ENCODE measurements at regions not wholly inside any gene's neighbourhood (a gene's known extent, or its start where the extent isn't known, plus 50 kb on each side); places are given as distances from the start of the nearest gene placed in this dataset.

GRCh38 chr10:36358736-36359135, 716.6 kb upstream of the FZD8 start:
- ATAC-seq (ENCODE audit: low read depth) (no peak), DNase-seq (no peak)
- no peaks in the 10 kb centered on the region for H3K4me1 Mint-ChIP-seq
- TF ChIP-seq EZH2 (IDR thresholded peaks at IDR 0.05; ENCODE audit: borderline replicate concordance, insufficient read depth, low read depth, low read length, poor library complexity, severe bottlenecking) = no peak
- TF ChIP-seq CTCF (IDR thresholded peaks at IDR 0.05) = no peak
- no peak overlapping the region for H3K27ac Mint-ChIP-seq
- no peaks in the 10 kb centered on the region for H4K20me1 ChIP-seq (ENCODE audit: control insufficient read depth, insufficient read depth, low read length, poor library complexity, severe bottlenecking)
- ChIA-PET POLR2A (no interaction called here), CTCF (no interaction called here)
- 83% methylated on average over 1 of the region's 3 CpGs for WGBS (ENCODE audit: insufficient coverage)
- no peaks in the 10 kb centered on the region for H3K27me3 ChIP-seq (replicated peaks in 1 of 4; ENCODE audit: control extremely low read depth in 1 of 4, control insufficient read depth in 3 of 4, insufficient read depth in 4 of 4, low read length in 3 of 4)
- no peak overlapping the region for H3K4me3 Mint-ChIP-seq
- H3K9me3 Mint-ChIP-seq (ENCODE audit: insufficient read depth) = no peaks in the 10 kb centered on the region
- no peaks in the 10 kb centered on the region for H3K4me1 ChIP-seq (ENCODE audit: control insufficient read depth in 2 of 2, insufficient read depth in 2 of 2, low read length in 2 of 2)
- H3K4me3 ChIP-seq (ENCODE audit: control extremely low read depth in 1 of 5, extremely low read depth in 1 of 5, insufficient read depth in 1 of 5, low read depth in 2 of 5, low read length in 4 of 5) = no peak overlapping the region
- no peak overlapping the region for H3K27ac ChIP-seq (ENCODE audit: low read length in 2 of 2)
- no peaks in the 10 kb centered on the region for H3K27me3 Mint-ChIP-seq
- no peak overlapping the region for H3K9ac ChIP-seq (ENCODE audit: low read length)
- no peaks in the 10 kb centered on the region for H3K9me3 ChIP-seq (ENCODE audit: control extremely low read depth in 1 of 3, control insufficient read depth in 2 of 3, insufficient read depth in 1 of 3, low read length in 2 of 3)
- no peak overlapping the region for H2AFZ ChIP-seq (ENCODE audit: insufficient read depth, low read depth, low read length, poor library complexity, severe bottlenecking)
- H3K36me3 ChIP-seq (replicated peaks in 1 of 2; ENCODE audit: control extremely low read depth in 1 of 2, control insufficient read depth in 1 of 2, extremely low read depth in 1 of 2, insufficient read depth in 2 of 2, low read length in 1 of 2) = no peaks in the 10 kb centered on the region
- no peak overlapping the region for H3K4me2 ChIP-seq (replicated peaks; ENCODE audit: low read depth, low read length, poor library complexity, severe bottlenecking)
- no peaks in the 10 kb centered on the region for H3K79me2 ChIP-seq (ENCODE audit: control insufficient read depth, insufficient read depth, low read length)
- intact Hi-C loops (cut with micrococcal nuclease) = no loop called here

- CTCF ChIA-PET = no interaction called here
- WGBS (ENCODE audit: insufficient coverage) = no CpG with 5 or more reads among the region's 2 CpGs
- H3K79me2 ChIP-seq (ENCODE audit: control insufficient read depth, insufficient read depth, low read length) = no peaks in the 10 kb centered on the region
These were observed 712.5 kb upstream of the FZD8 start for GRCh38 chr10:36354633-36355032.

More at GRCh38 chr10:36354633-36355032, 712.5 kb upstream of the FZD8 start:
- DNase-seq (no peak), ATAC-seq (ENCODE audit: low read depth) (no peak)
- H3K4me2 ChIP-seq (replicated peaks; ENCODE audit: low read depth, low read length, poor library complexity, severe bottlenecking) = no peak overlapping the region
- H3K9me3 ChIP-seq (ENCODE audit: control extremely low read depth in 1 of 3, control insufficient read depth in 2 of 3, insufficient read depth in 1 of 3, low read length in 2 of 3) = peaks cover 0 to 3% (median 0%) of the 10 kb centered on the region in 3 donors
- H3K9me3 Mint-ChIP-seq (ENCODE audit: insufficient read depth) = no peaks in the 10 kb centered on the region
- no peak overlapping the region for H3K27ac Mint-ChIP-seq
- no peak overlapping the region for H3K27ac ChIP-seq (ENCODE audit: low read length in 2 of 2)
- H2AFZ ChIP-seq (ENCODE audit: insufficient read depth, low read depth, low read length, poor library complexity, severe bottlenecking) = no peak overlapping the region
- H3K4me1 Mint-ChIP-seq = no peaks in the 10 kb centered on the region
- TF ChIP-seq CTCF (IDR thresholded peaks at IDR 0.05) (no peak), EZH2 (IDR thresholded peaks at IDR 0.05; ENCODE audit: borderline replicate concordance, insufficient read depth, low read depth, low read length, poor library complexity, severe bottlenecking) (no peak)
- no peak overlapping the region for H3K9ac ChIP-seq (ENCODE audit: low read length)
- H3K36me3 ChIP-seq (replicated peaks in 1 of 2; ENCODE audit: control extremely low read depth in 1 of 2, control insufficient read depth in 1 of 2, extremely low read depth in 1 of 2, insufficient read depth in 2 of 2, low read length in 1 of 2) = no peaks in the 10 kb centered on the region
- H3K4me3 Mint-ChIP-seq = no peak overlapping the region
- POLR2A ChIA-PET = no interaction called here
- intact Hi-C loops (cut with micrococcal nuclease) = no loop called here
- H3K4me1 ChIP-seq (ENCODE audit: control insufficient read depth in 2 of 2, insufficient read depth in 2 of 2, low read length in 2 of 2) = no peaks in the 10 kb centered on the region
- H3K27me3 ChIP-seq (replicated peaks in 1 of 4; ENCODE audit: control extremely low read depth in 1 of 4, control insufficient read depth in 3 of 4, insufficient read depth in 4 of 4, low read length in 3 of 4) = no peaks in the 10 kb centered on the region
- no peak overlapping the region for H3K4me3 ChIP-seq (ENCODE audit: control extremely low read depth in 1 of 5, extremely low read depth in 1 of 5, insufficient read depth in 1 of 5, low read depth in 2 of 5, low read length in 4 of 5)
- no peaks in the 10 kb centered on the region for H4K20me1 ChIP-seq (ENCODE audit: control insufficient read depth, insufficient read depth, low read length, poor library complexity, severe bottlenecking)
- no peaks in the 10 kb centered on the region for H3K27me3 Mint-ChIP-seq

All from B cell (primary cell).